ENCODE measurements at regions not wholly inside any gene's neighbourhood (a gene's known extent, or its start where the extent isn't known, plus 50 kb on each side); places are given as distances from the start of the nearest gene placed in this dataset.

GRCh38 chr3:102979682-102980354, 545.0 kb downstream of the ZPLD1 start:
- H3K4me1 ChIP-seq (ENCODE audit: low read length): no peaks in the 10 kb centered on the region
- no peaks in the 10 kb centered on the region for H3K79me2 ChIP-seq (ENCODE audit: low read length)
- no peaks in the 10 kb centered on the region for H3K36me3 ChIP-seq (replicated peaks; ENCODE audit: insufficient read depth, low read length)
- no peak for DNase-seq
- H3K9ac ChIP-seq (ENCODE audit: low read length): no peak overlapping the region
- no peaks in the 10 kb centered on the region for H3K9me3 ChIP-seq (replicated peaks; ENCODE audit: insufficient read depth, low read length)
- no peak overlapping the region for H3K4me2 ChIP-seq (ENCODE audit: low read depth, low read length)
- no peak overlapping the region for H3K27ac ChIP-seq (ENCODE audit: low read length)
- no peak for TF ChIP-seq EZH2phosphoT487 (IDR thresholded peaks at IDR 0.05; ENCODE audit: low read length)
- no peak for TF ChIP-seq CTCF (IDR thresholded peaks at IDR 0.05; ENCODE audit: low read length)
- no peak for TF ChIP-seq EZH2 (optimal IDR thresholded peaks at IDR 0.05; ENCODE audit: low read depth, low read length)
- no peak overlapping the region for H3K4me3 ChIP-seq (ENCODE audit: low read length)
- H3K27me3 ChIP-seq (replicated peaks; ENCODE audit: insufficient read depth, low read length): no peaks in the 10 kb centered on the region
- H2AFZ ChIP-seq (ENCODE audit: low read length): no peak overlapping the region
- H3K9me2 ChIP-seq (replicated peaks; ENCODE audit: insufficient read depth, low read length): no peaks in the 10 kb centered on the region
- no peaks in the 10 kb centered on the region for H3F3A ChIP-seq (ENCODE audit: insufficient read depth, low read length)
- H4K20me1 ChIP-seq (ENCODE audit: insufficient read depth, low read length): no peaks in the 10 kb centered on the region

- no peaks in the 10 kb centered on the region for H4K20me1 ChIP-seq (ENCODE audit: insufficient read depth, low read length)
- H3K9me3 ChIP-seq (replicated peaks; ENCODE audit: insufficient read depth, low read length): no peaks in the 10 kb centered on the region
- no peak overlapping the region for H3K27ac ChIP-seq (ENCODE audit: low read length)
- no peaks in the 10 kb centered on the region for H3K36me3 ChIP-seq (replicated peaks; ENCODE audit: insufficient read depth, low read length)
- no peak overlapping the region for H3K4me2 ChIP-seq (ENCODE audit: low read depth, low read length)
- H3K9me2 ChIP-seq (replicated peaks; ENCODE audit: insufficient read depth, low read length): no peaks in the 10 kb centered on the region
- H2AFZ ChIP-seq (ENCODE audit: low read length): no peak overlapping the region
- H3K9ac ChIP-seq (ENCODE audit: low read length): no peak overlapping the region
- H3K4me3 ChIP-seq (ENCODE audit: low read length): no peak overlapping the region
- no peaks in the 10 kb centered on the region for H3K27me3 ChIP-seq (replicated peaks; ENCODE audit: insufficient read depth, low read length)
- no peak for DNase-seq
- no peaks in the 10 kb centered on the region for H3K79me2 ChIP-seq (ENCODE audit: low read length)
- H3K4me1 ChIP-seq (ENCODE audit: low read length): no peaks in the 10 kb centered on the region
- no peak for TF ChIP-seq EZH2 (optimal IDR thresholded peaks at IDR 0.05; ENCODE audit: low read depth, low read length)
- TF ChIP-seq EZH2phosphoT487 (IDR thresholded peaks at IDR 0.05; ENCODE audit: low read length): no peak
- TF ChIP-seq CTCF (IDR thresholded peaks at IDR 0.05; ENCODE audit: low read length): no peak
- no peaks in the 10 kb centered on the region for H3F3A ChIP-seq (ENCODE audit: insufficient read depth, low read length)
These were observed 545.5 kb downstream of the ZPLD1 start for GRCh38 chr3:102980355-102980696.

- H3K9me3 ChIP-seq (replicated peaks; ENCODE audit: insufficient read depth, low read length): no peaks in the 10 kb centered on the region
- TF ChIP-seq EZH2 (optimal IDR thresholded peaks at IDR 0.05; ENCODE audit: low read depth, low read length) (no peak), EZH2phosphoT487 (IDR thresholded peaks at IDR 0.05; ENCODE audit: low read length) (no peak), CTCF (IDR thresholded peaks at IDR 0.05; ENCODE audit: low read length) (no peak)
- no peak for DNase-seq
- H3K9ac ChIP-seq (ENCODE audit: low read length): no peak overlapping the region
- no peaks in the 10 kb centered on the region for H3K9me2 ChIP-seq (replicated peaks; ENCODE audit: insufficient read depth, low read length)
- H3K4me3 ChIP-seq (ENCODE audit: low read length): no peak overlapping the region
- H3K36me3 ChIP-seq (replicated peaks; ENCODE audit: insufficient read depth, low read length): no peaks in the 10 kb centered on the region
- no peaks in the 10 kb centered on the region for H3K79me2 ChIP-seq (ENCODE audit: low read length)
- H2AFZ ChIP-seq (ENCODE audit: low read length): no peak overlapping the region
- H3K4me2 ChIP-seq (ENCODE audit: low read depth, low read length): no peak overlapping the region
- H3K27ac ChIP-seq (ENCODE audit: low read length): no peak overlapping the region
- no peaks in the 10 kb centered on the region for H3F3A ChIP-seq (ENCODE audit: insufficient read depth, low read length)
- no peaks in the 10 kb centered on the region for H3K4me1 ChIP-seq (ENCODE audit: low read length)
- H3K27me3 ChIP-seq (replicated peaks; ENCODE audit: insufficient read depth, low read length): no peaks in the 10 kb centered on the region
- no peaks in the 10 kb centered on the region for H4K20me1 ChIP-seq (ENCODE audit: insufficient read depth, low read length)
These were observed 567.8 kb downstream of the ZPLD1 start for GRCh38 chr3:103002425-103003176.

Data from MM.1S (cell line).